Neuronal stem cell (in vitro differentiated cells): ENCODE measurements at regions not wholly inside any gene's neighbourhood (a gene's known extent, or its start where the extent isn't known, plus 50 kb on each side); places are given as distances from the start of the nearest gene placed in this dataset.
A peak's percentile ranks its signal among the peaks of the same experiment; 100 is the strongest.

Experiments
- DNase-seq: peaks from one replicate; pipeline ENCODE4 v3.0.0-alpha.2; 2013; ENCODE audit warnings: low spot score
- H2AFZ ChIP-seq: one replicate; pipeline ENCODE4 v1.6.1; 2013; ENCODE audit warnings: mild to moderate bottlenecking, low read length, inconsistent platforms
- H2AK5ac ChIP-seq: 2 replicates; pipeline ENCODE4 v1.6.1; 2013; ENCODE audit warnings: low read depth, mild to moderate bottlenecking, inconsistent platforms, low read length, moderate library complexity, mixed read lengths
- H2BK120ac ChIP-seq: 2 replicates; pipeline ENCODE4 v1.6.1; 2013; ENCODE audit warnings: low read depth, mild to moderate bottlenecking, inconsistent platforms, low read length, moderate library complexity, mixed read lengths
- H2BK12ac ChIP-seq: one replicate; pipeline ENCODE4 v1.6.1; 2013; ENCODE audit warnings: low read length, inconsistent platforms
- H2BK15ac ChIP-seq: 2 replicates; pipeline ENCODE4 v1.6.1; 2013; ENCODE audit warnings: mild to moderate bottlenecking, low read length, inconsistent platforms, mixed read lengths
- H2BK5ac ChIP-seq: one replicate; pipeline ENCODE4 v1.6.1; 2013; ENCODE audit warnings: inconsistent platforms, mild to moderate bottlenecking, low read length, moderate library complexity
- H3K14ac ChIP-seq: one replicate; pipeline ENCODE4 v1.6.1; 2013; ENCODE audit warnings: low read length, inconsistent platforms
- H3K18ac ChIP-seq: 2 replicates; pipeline ENCODE4 v1.6.1; 2013; ENCODE audit warnings: low read length, inconsistent platforms
- H3K23ac ChIP-seq: 2 replicates; pipeline ENCODE4 v1.6.1; 2013; ENCODE audit warnings: low read depth, mild to moderate bottlenecking, mixed read lengths, low read length, inconsistent platforms; ENCODE audit not compliant: poor library complexity
- H3K27ac ChIP-seq: replicated peaks from 3 replicates; pipeline ENCODE4 v1.5.1; 2013; ENCODE audit warnings: low read length, inconsistent platforms
- H3K27me3 ChIP-seq, 3 experiments: 2 replicates each; pipeline ENCODE4 v1.6.1; 2013; ENCODE audit warnings: low read length in 3 of 3, mild to moderate bottlenecking in 2 of 3, inconsistent platforms in 1 of 3, low read depth in 1 of 3, mixed read lengths in 1 of 3, moderate library complexity in 1 of 3; ENCODE audit not compliant: control insufficient read depth in 3 of 3, insufficient read depth in 3 of 3
- H3K36me3 ChIP-seq, 2 donors: replicated peaks in 1 of 2; 2 replicates each; pipeline ENCODE4 v1.6.1; 2013; ENCODE audit warnings: low read length in 2 of 2; ENCODE audit not compliant: control insufficient read depth in 2 of 2, insufficient read depth in 2 of 2
- H3K4ac ChIP-seq: 2 replicates; pipeline ENCODE4 v1.6.1; 2013; ENCODE audit warnings: inconsistent platforms, mild to moderate bottlenecking, low read length, moderate library complexity
- H3K4me1 ChIP-seq, 2 donors: 1 replicate in 1 of 2; 2 replicates in 1 of 2; pipeline ENCODE4 v1.6.1; 2013; ENCODE audit warnings: low read length in 2 of 2, low read depth in 1 of 2; ENCODE audit not compliant: control insufficient read depth in 2 of 2, insufficient read depth in 1 of 2
- H3K4me2 ChIP-seq: one replicate; pipeline ENCODE4 v1.6.1; 2013; ENCODE audit warnings: mild to moderate bottlenecking, low read length, inconsistent platforms; ENCODE audit not compliant: insufficient read depth, poor library complexity, severe bottlenecking
- H3K4me3 ChIP-seq, 2 donors: 2 replicates each; pipeline ENCODE4 v1.5.1; 2013; ENCODE audit warnings: low read length in 2 of 2, mild to moderate bottlenecking in 2 of 2, inconsistent platforms in 1 of 2, moderate library complexity in 1 of 2
- H3K79me1 ChIP-seq: one replicate; pipeline ENCODE4 v1.6.1; 2013; ENCODE audit warnings: low read depth, mild to moderate bottlenecking, inconsistent platforms, low read length, moderate library complexity
- H3K9ac ChIP-seq: one replicate; pipeline ENCODE4 v1.6.1; 2013; ENCODE audit warnings: mild to moderate bottlenecking, low read depth, low read length, inconsistent platforms; ENCODE audit not compliant: poor library complexity
- H3K9me3 ChIP-seq, 2 donors: replicated peaks in 1 of 2; 2 replicates each; pipeline versions ENCODE3 to v1.6.1; 2013; ENCODE audit warnings: low read length in 2 of 2, mild to moderate bottlenecking in 2 of 2, inconsistent platforms in 1 of 2, low read depth in 1 of 2, mixed read lengths in 1 of 2, moderate library complexity in 1 of 2; ENCODE audit not compliant: control insufficient read depth in 2 of 2, insufficient read depth in 1 of 2
- H4K8ac ChIP-seq: one replicate; pipeline ENCODE4 v1.6.1; 2013; ENCODE audit warnings: low read depth, mild to moderate bottlenecking, inconsistent platforms, low read length, moderate library complexity
- H4K91ac ChIP-seq: one replicate; pipeline ENCODE4 v1.6.1; 2013; ENCODE audit warnings: low read length, low read depth, mild to moderate bottlenecking, inconsistent platforms; ENCODE audit not compliant: poor library complexity
- WGBS, 2 donors: extraction: QIAGEN DNeasy Blood & Tissue Kit; methylation state at CpG; one replicate each; pipeline ENCODE4 v1.1.7; 2013; ENCODE audit warnings: missing lambda C conversion rate in 2 of 2, mixed read lengths in 1 of 2; ENCODE audit not compliant: insufficient read length in 2 of 2, insufficient replicate concordance in 1 of 2; ENCODE audit errors: extremely low coverage in 2 of 2; 5-methylcytosine and 5-hydroxymethylcytosine counted together

GRCh38 chr5:9851458-9851857, 221.3 kb upstream of the TAS2R1 start:
- Histone ChIP-seq H3K36me3 (no peaks in the 10 kb centered on the region), H3K4ac (no peak overlapping the region), H4K91ac (no peak overlapping the region), H2AK5ac (no peak overlapping the region), H4K8ac (no peak overlapping the region), H2AFZ (no peak overlapping the region), H3K4me2 (no peak overlapping the region), H3K4me3 (no peak overlapping the region), H3K23ac (no peak overlapping the region), H2BK12ac (no peak overlapping the region), H3K27ac (no peak overlapping the region), H3K4me1 (no peaks in the 10 kb centered on the region), H3K18ac (no peak overlapping the region), H2BK120ac (no peak overlapping the region), H3K14ac (no peak overlapping the region), H3K9me3 (no peaks in the 10 kb centered on the region), H3K27me3 (peaks cover 0 to 8% (median 0%) of the 10 kb centered on the region in 3 experiments), H3K9ac (no peak overlapping the region), H2BK5ac (no peak overlapping the region), H3K79me1 (no peaks in the 10 kb centered on the region), H2BK15ac (no peak overlapping the region)
- no CpG with 5 or more reads among the region's 3 CpGs for WGBS, 2 donors
- no peak for DNase-seq

DNA sequence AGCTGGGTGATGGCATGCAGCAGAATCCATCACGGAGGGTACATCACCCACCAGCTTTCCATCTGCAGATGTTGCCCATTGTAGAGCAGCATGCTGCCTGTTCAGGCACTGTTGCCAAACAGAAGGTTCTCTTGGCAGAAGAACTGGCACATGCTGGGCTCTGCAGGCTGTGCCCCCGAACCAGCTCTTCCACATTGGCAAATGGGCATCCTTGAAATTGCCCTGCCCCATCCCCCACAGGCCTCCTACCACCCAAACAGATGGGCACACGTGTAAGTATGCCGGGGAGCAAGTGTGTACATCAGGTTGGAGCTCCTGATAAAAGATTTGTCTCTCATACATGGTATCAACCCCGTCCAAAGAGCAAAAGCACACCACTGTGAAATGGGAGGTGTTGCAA, 220.3 kb upstream of the TAS2R1 start:
- no peak overlapping the region for H2BK5ac ChIP-seq
- WGBS, 2 donors = no CpG with 5 or more reads among the region's 5 CpGs
- no peak overlapping the region for H3K4me3 ChIP-seq
- no peak overlapping the region for H2AFZ ChIP-seq
- DNase-seq = no peak
- H3K23ac ChIP-seq = no peak overlapping the region
- peak overlapping the region; percentile 31 for H3K18ac ChIP-seq
- no peak overlapping the region for H3K14ac ChIP-seq
- no peaks in the 10 kb centered on the region for H3K4me1 ChIP-seq
- H3K4ac ChIP-seq = no peak overlapping the region
- no peak overlapping the region for H3K9ac ChIP-seq
- H2BK15ac ChIP-seq = no peak overlapping the region
- H4K8ac ChIP-seq = no peak overlapping the region
- no peaks in the 10 kb centered on the region for H3K9me3 ChIP-seq
- peaks cover 0 to 8% (median 0%) of the 10 kb centered on the region in 3 experiments for H3K27me3 ChIP-seq
- H4K91ac ChIP-seq = no peak overlapping the region
- no peak overlapping the region for H2BK120ac ChIP-seq
- no peaks in the 10 kb centered on the region for H3K36me3 ChIP-seq
- no peak overlapping the region for H2BK12ac ChIP-seq
- no peak overlapping the region for H2AK5ac ChIP-seq
- no peak overlapping the region for H3K27ac ChIP-seq
- H3K79me1 ChIP-seq = no peaks in the 10 kb centered on the region
- no peak overlapping the region for H3K4me2 ChIP-seq

GRCh38 chr5:9847631-9848030, 217.5 kb upstream of the TAS2R1 start:
- no peaks in the 10 kb centered on the region for H3K36me3 ChIP-seq
- H3K4me3 ChIP-seq = no peak overlapping the region
- no peak overlapping the region for H2BK120ac ChIP-seq
- H3K9ac ChIP-seq = no peak overlapping the region
- no peak overlapping the region for H3K14ac ChIP-seq
- no peak overlapping the region for H3K4ac ChIP-seq
- no peaks in the 10 kb centered on the region for H3K4me1 ChIP-seq
- H3K23ac ChIP-seq = no peak overlapping the region
- no CpG with 5 or more reads among the region's 6 CpGs for WGBS, 2 donors
- no peaks in the 10 kb centered on the region for H3K9me3 ChIP-seq
- H2BK15ac ChIP-seq = no peak overlapping the region
- no peak overlapping the region for H2AFZ ChIP-seq
- H3K27ac ChIP-seq = no peak overlapping the region
- no peak overlapping the region for H4K91ac ChIP-seq
- H3K18ac ChIP-seq = no peak overlapping the region
- no peak for DNase-seq
- H3K4me2 ChIP-seq = no peak overlapping the region
- H2BK5ac ChIP-seq = no peak overlapping the region
- no peak overlapping the region for H2BK12ac ChIP-seq
- peaks cover 0 to 18% (median 0%) of the 10 kb centered on the region in 3 experiments for H3K27me3 ChIP-seq
- no peaks in the 10 kb centered on the region for H3K79me1 ChIP-seq
- no peak overlapping the region for H4K8ac ChIP-seq
- no peak overlapping the region for H2AK5ac ChIP-seq

DNA sequence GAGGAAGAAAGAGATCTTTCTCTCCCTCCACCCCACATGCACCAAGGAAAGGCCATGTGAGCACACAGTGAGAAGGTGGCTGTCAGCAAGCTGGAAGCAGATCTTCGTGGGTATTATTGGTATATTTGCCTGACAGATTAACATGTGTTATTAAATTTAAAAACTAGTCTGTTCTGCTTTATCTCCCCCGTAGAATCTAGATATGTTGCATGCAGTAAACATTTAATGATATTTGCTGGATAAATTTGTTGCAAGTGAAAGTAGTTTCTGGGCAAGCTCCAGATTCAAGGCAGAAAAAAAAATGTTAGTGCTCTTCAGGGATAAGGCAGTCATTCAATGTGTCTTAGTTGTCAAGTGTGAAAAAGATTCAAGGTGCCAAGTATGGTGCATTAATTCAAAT, 215.0 kb upstream of the TAS2R1 start:
- Histone ChIP-seq H3K9ac (no peak overlapping the region), H3K27ac (no peak overlapping the region), H2BK15ac (no peak overlapping the region), H2AFZ (no peak overlapping the region), H4K91ac (no peak overlapping the region), H3K27me3 (peaks cover 0 to 15% (median 0%) of the 10 kb centered on the region in 3 experiments), H2BK12ac (no peak overlapping the region), H3K4me2 (no peak overlapping the region), H4K8ac (no peak overlapping the region), H3K18ac (no peak overlapping the region), H3K4ac (no peak overlapping the region), H2BK5ac (no peak overlapping the region), H3K36me3 (peaks cover 0 to 2% of the 10 kb centered on the region in 2 donors), H3K79me1 (no peaks in the 10 kb centered on the region), H2AK5ac (no peak overlapping the region), H3K4me1 (no peaks in the 10 kb centered on the region), H3K14ac (no peak overlapping the region), H2BK120ac (no peak overlapping the region), H3K23ac (no peak overlapping the region), H3K9me3 (peaks cover 0 to 3% of the 10 kb centered on the region in 2 donors), H3K4me3 (no peak overlapping the region)
- no CpG with 5 or more reads among the region's 2 CpGs for WGBS, 2 donors
- no peak for DNase-seq
